ENCODE measurements at regions not wholly inside any gene's neighbourhood (a gene's known extent, or its start where the extent isn't known, plus 50 kb on each side); places are given as distances from the start of the nearest gene placed in this dataset.

GRCh38 chr2:12155303-12156051 is 409.0 kb downstream of the LPIN1 start:
- DNase-seq (ENCODE audit: low read depth in 2 of 3, low spot score in 2 of 3), result no peak

- DNase-seq (ENCODE audit: low read depth in 2 of 3, low spot score in 2 of 3), result no peak
These were observed 409.9 kb downstream of the LPIN1 start for GRCh38 chr2:12156349-12156748.

GRCh38 chr2:12161085-12161484 is 414.7 kb downstream of the LPIN1 start:
- no peak for DNase-seq (ENCODE audit: low read depth in 2 of 3, low spot score in 2 of 3)

- DNase-seq (ENCODE audit: low read depth in 2 of 3, low spot score in 2 of 3), result no peak
These were observed 416.1 kb downstream of the LPIN1 start for GRCh38 chr2:12162269-12163247.

- DNase-seq (ENCODE audit: low read depth in 2 of 3, low spot score in 2 of 3), result no peak
These were observed 417.4 kb downstream of the LPIN1 start for GRCh38 chr2:12163866-12164265.

- no peak for DNase-seq (ENCODE audit: low read depth in 2 of 3, low spot score in 2 of 3)
These were observed 418.3 kb downstream of the LPIN1 start for GRCh38 chr2:12164689-12165088.

GRCh38 chr2:12167525-12168317 is 421.3 kb downstream of the LPIN1 start:
- DNase-seq (ENCODE audit: low read depth in 2 of 3, low spot score in 2 of 3), result peak in 1 of 3 donors; percentile 43

GRCh38 chr2:12168354-12168753 is 421.9 kb downstream of the LPIN1 start:
- no peak for DNase-seq (ENCODE audit: low read depth in 2 of 3, low spot score in 2 of 3)

- peak in 1 of 3 donors; percentile 19 for DNase-seq (ENCODE audit: low read depth in 2 of 3, low spot score in 2 of 3)
These were observed 422.5 kb downstream of the LPIN1 start for GRCh38 chr2:12168791-12169388.

GRCh38 chr2:12169721-12170120 is 423.3 kb downstream of the LPIN1 start:
- peak in 2 of 3 donors; percentile 69 to 86 for DNase-seq (ENCODE audit: low read depth in 2 of 3, low spot score in 2 of 3)

GRCh38 chr2:12170121-12170520 is 423.7 kb downstream of the LPIN1 start:
- no peak for DNase-seq (ENCODE audit: low read depth in 2 of 3, low spot score in 2 of 3)

- peak in 1 of 3 donors; percentile 8 for DNase-seq (ENCODE audit: low read depth in 2 of 3, low spot score in 2 of 3)
These were observed 427.0 kb downstream of the LPIN1 start for GRCh38 chr2:12173271-12173942.

- DNase-seq (ENCODE audit: low read depth in 2 of 3, low spot score in 2 of 3), result no peak
These were observed 427.5 kb downstream of the LPIN1 start for GRCh38 chr2:12173943-12174340.

- DNase-seq (ENCODE audit: low read depth in 2 of 3, low spot score in 2 of 3), result no peak
These were observed 428.9 kb downstream of the LPIN1 start for GRCh38 chr2:12175323-12175722.

GRCh38 chr2:12176623-12177454 is 430.4 kb downstream of the LPIN1 start:
- peak in 2 of 3 donors; percentile 74 to 76 for DNase-seq (ENCODE audit: low read depth in 2 of 3, low spot score in 2 of 3)

- DNase-seq (ENCODE audit: low read depth in 2 of 3, low spot score in 2 of 3), result peak in 1 of 3 donors; percentile 36
These were observed 431.2 kb downstream of the LPIN1 start for GRCh38 chr2:12177455-12178288.

GRCh38 chr2:12178289-12179080 is 432.1 kb downstream of the LPIN1 start:
- no peak for DNase-seq (ENCODE audit: low read depth in 2 of 3, low spot score in 2 of 3)

Measured in hematopoietic multipotent progenitor cell (in vitro differentiated cells).